ENCODE measurements at regions not wholly inside any gene's neighbourhood (a gene's known extent, or its start where the extent isn't known, plus 50 kb on each side); places are given as distances from the start of the nearest gene placed in this dataset.

DNA sequence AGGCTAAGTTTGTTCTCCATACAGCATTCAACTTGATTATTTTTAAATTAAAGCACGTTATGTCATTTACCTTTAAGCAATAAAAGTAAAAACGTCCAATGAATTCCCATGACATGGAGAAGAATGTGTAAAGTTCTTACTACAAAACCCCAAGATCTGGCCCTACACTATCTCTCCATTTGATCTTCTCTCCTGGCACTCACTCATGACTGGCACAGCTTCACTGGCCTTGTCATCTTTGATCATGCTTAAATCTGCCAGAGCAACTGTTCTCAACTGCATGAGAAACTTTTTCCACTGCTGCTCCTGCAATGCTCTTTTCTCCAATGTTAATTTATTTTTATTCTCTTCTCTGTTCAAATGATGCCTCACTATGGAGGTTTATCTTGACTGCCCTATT, 1109.0 kb upstream of the IGFBP7 start:
- no peak for TF ChIP-seq ZNF462 (CRISPR knock-in tag; IDR thresholded peaks at IDR 0.05)
- no peak for TF ChIP-seq CREB1 (CRISPR knock-in tag; IDR thresholded peaks at IDR 0.05; ENCODE audit: low read depth)
- TF ChIP-seq ZNF114 (CRISPR knock-in tag; IDR thresholded peaks at IDR 0.05): no peak
- no peak for TF ChIP-seq EZH2 (IDR thresholded peaks at IDR 0.05; ENCODE audit: low read depth, unreplicated experiment)
- TF ChIP-seq, protein P1, sequence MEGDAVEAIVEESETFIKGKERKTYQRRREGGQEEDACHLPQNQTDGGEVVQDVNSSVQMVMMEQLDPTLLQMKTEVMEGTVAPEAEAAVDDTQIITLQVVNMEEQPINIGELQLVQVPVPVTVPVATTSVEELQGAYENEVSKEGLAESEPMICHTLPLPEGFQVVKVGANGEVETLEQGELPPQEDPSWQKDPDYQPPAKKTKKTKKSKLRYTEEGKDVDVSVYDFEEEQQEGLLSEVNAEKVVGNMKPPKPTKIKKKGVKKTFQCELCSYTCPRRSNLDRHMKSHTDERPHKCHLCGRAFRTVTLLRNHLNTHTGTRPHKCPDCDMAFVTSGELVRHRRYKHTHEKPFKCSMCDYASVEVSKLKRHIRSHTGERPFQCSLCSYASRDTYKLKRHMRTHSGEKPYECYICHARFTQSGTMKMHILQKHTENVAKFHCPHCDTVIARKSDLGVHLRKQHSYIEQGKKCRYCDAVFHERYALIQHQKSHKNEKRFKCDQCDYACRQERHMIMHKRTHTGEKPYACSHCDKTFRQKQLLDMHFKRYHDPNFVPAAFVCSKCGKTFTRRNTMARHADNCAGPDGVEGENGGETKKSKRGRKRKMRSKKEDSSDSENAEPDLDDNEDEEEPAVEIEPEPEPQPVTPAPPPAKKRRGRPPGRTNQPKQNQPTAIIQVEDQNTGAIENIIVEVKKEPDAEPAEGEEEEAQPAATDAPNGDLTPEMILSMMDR (conservative IDR thresholded peaks at IDR 0.05; ENCODE audit: low read depth in 2 of 2): no peak
- no peak for TF ChIP-seq NANOG (IDR thresholded peaks at IDR 0.05; ENCODE audit: borderline replicate concordance)
- TF ChIP-seq STAT1 (IDR thresholded peaks at IDR 0.05; ENCODE audit: unreplicated experiment): no peak
- TF ChIP-seq ZNF331 (CRISPR knock-in tag; IDR thresholded peaks at IDR 0.05; ENCODE audit: low read depth): no peak
- no peak for TF ChIP-seq REST (IDR thresholded peaks at IDR 0.05; ENCODE audit: unreplicated experiment)
- no peak for TF ChIP-seq POLR2AphosphoS5 (IDR thresholded peaks at IDR 0.05; ENCODE audit: low read depth)
- TF ChIP-seq EZH2phosphoT487 (IDR thresholded peaks at IDR 0.05; ENCODE audit: unreplicated experiment): no peak
- no peak for TF ChIP-seq JUNB (IDR thresholded peaks at IDR 0.05; ENCODE audit: unreplicated experiment)
- TF ChIP-seq, protein P2, sequence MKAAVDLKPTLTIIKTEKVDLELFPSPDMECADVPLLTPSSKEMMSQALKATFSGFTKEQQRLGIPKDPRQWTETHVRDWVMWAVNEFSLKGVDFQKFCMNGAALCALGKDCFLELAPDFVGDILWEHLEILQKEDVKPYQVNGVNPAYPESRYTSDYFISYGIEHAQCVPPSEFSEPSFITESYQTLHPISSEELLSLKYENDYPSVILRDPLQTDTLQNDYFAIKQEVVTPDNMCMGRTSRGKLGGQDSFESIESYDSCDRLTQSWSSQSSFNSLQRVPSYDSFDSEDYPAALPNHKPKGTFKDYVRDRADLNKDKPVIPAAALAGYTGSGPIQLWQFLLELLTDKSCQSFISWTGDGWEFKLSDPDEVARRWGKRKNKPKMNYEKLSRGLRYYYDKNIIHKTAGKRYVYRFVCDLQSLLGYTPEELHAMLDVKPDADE (IDR thresholded peaks at IDR 0.05): no peak
- no peak overlapping the region for H3K27ac Mint-ChIP-seq
- peaks cover 15% of the 10 kb centered on the region for H3K4me1 ChIP-seq (ENCODE audit: insufficient read depth)

More for the DNA sequence above, 1109.0 kb upstream of the IGFBP7 start:
- Histone ChIP-seq H3K9me2 (ENCODE audit: insufficient read depth) (peaks cover 3% of the 10 kb centered on the region), H3K27ac (ENCODE audit: low read depth) (no peak overlapping the region), H3K4me3 (no peak overlapping the region), H3K4me2 (no peak overlapping the region), H3F3A (replicated peaks; ENCODE audit: low read depth) (no peaks in the 10 kb centered on the region), H3K36me3 (ENCODE audit: insufficient read depth) (0 out of 2 replicates have a peak, but pooled peaks cover 3% of the 10 kb centered on the region), H4K20me1 (replicated peaks; ENCODE audit: insufficient read depth) (no peaks in the 10 kb centered on the region), H3K79me2 (replicated peaks; ENCODE audit: insufficient read depth) (no peaks in the 10 kb centered on the region), H2AFZ (no peak overlapping the region), H3K27me3 (ENCODE audit: insufficient read depth) (no peaks in the 10 kb centered on the region)
- no peaks in the 10 kb centered on the region for H3K36me3 Mint-ChIP-seq (ENCODE audit: low read depth)
- peaks cover 5% of the 10 kb centered on the region for H3K27me3 Mint-ChIP-seq (ENCODE audit: insufficient read depth, low read depth, poor library complexity)
- ATAC-seq: no peak
- no peaks in the 10 kb centered on the region for H3K9me3 Mint-ChIP-seq
- no peak for DNase-seq (ENCODE audit: low spot score)
- no peak overlapping the region for H3K4me3 Mint-ChIP-seq
- H3K4me1 Mint-ChIP-seq: peaks cover 22% of the 10 kb centered on the region

All from GM23338 (cell line).